ENCODE measurements at regions not wholly inside any gene's neighbourhood (a gene's known extent, or its start where the extent isn't known, plus 50 kb on each side); places are given as distances from the start of the nearest gene placed in this dataset.

DNA sequence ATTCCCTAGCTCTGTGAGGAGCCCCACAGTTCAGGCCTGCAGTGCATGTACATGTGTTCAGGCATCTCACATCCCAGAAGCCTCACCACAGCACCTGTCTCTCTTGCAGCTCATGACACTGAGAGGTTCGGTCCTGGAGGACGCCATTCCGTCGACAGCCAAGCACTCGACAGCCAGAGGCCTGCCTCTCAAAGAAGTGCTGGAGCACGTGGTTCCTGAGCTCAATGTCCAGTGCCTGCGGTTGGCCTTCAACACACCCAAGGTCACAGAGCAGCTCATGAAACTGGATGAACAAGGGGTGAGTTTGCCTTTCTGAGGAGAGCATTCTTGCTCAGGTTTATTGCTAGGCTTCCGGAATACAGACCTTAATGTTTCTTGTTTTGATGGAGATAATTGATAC lies 308.3 kb upstream of the RGS6 start:
- Mint-ChIP-seq H3K27me3 (ENCODE audit: low read depth) (no peaks in the 10 kb centered on the region), H3K27ac (ENCODE audit: unreplicated experiment) (no peak overlapping the region), H3K36me3 (ENCODE audit: low read depth) (peaks cover 42% of the 10 kb centered on the region), H3K9me3 (ENCODE audit: low read depth) (no peaks in the 10 kb centered on the region), H3K4me3 (ENCODE audit: unreplicated experiment) (no peak overlapping the region), H3K4me1 (ENCODE audit: low read depth) (peaks cover 39% of the 10 kb centered on the region)
- TF ChIP-seq, protein P1, sequence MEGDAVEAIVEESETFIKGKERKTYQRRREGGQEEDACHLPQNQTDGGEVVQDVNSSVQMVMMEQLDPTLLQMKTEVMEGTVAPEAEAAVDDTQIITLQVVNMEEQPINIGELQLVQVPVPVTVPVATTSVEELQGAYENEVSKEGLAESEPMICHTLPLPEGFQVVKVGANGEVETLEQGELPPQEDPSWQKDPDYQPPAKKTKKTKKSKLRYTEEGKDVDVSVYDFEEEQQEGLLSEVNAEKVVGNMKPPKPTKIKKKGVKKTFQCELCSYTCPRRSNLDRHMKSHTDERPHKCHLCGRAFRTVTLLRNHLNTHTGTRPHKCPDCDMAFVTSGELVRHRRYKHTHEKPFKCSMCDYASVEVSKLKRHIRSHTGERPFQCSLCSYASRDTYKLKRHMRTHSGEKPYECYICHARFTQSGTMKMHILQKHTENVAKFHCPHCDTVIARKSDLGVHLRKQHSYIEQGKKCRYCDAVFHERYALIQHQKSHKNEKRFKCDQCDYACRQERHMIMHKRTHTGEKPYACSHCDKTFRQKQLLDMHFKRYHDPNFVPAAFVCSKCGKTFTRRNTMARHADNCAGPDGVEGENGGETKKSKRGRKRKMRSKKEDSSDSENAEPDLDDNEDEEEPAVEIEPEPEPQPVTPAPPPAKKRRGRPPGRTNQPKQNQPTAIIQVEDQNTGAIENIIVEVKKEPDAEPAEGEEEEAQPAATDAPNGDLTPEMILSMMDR (IDR thresholded peaks at IDR 0.05) = no peak
- no peak for DNase-seq (ENCODE audit: low spot score)

DNA sequence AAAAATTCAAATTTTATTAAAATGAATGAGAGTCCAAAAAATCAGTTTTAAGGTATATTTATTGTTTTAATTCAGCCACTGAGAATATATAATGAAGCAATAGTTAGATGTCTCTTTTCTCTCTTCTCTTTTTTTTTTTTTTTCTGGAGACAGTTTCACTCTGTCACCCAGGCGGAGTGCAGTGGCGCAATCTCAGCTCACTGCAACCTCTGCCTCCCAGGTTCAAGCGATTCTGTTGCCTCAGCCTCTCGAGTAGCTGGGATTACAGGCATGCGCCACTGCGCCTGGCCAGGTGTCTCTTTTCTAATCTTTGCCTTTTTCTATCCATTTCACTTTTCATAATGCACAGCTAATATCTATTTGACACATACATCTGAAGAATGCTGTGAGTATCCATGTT lies 307.1 kb upstream of the RGS6 start:
- Mint-ChIP-seq H3K4me3 (ENCODE audit: unreplicated experiment) (no peak overlapping the region), H3K36me3 (ENCODE audit: low read depth) (peaks cover 36% of the 10 kb centered on the region), H3K4me1 (ENCODE audit: low read depth) (peaks cover 49% of the 10 kb centered on the region), H3K27me3 (ENCODE audit: low read depth) (no peaks in the 10 kb centered on the region), H3K27ac (ENCODE audit: unreplicated experiment) (no peak overlapping the region), H3K9me3 (ENCODE audit: low read depth) (no peaks in the 10 kb centered on the region)
- DNase-seq (ENCODE audit: low spot score) = no peak
- TF ChIP-seq, protein P1 (IDR thresholded peaks at IDR 0.05) = no peak

DNA sequence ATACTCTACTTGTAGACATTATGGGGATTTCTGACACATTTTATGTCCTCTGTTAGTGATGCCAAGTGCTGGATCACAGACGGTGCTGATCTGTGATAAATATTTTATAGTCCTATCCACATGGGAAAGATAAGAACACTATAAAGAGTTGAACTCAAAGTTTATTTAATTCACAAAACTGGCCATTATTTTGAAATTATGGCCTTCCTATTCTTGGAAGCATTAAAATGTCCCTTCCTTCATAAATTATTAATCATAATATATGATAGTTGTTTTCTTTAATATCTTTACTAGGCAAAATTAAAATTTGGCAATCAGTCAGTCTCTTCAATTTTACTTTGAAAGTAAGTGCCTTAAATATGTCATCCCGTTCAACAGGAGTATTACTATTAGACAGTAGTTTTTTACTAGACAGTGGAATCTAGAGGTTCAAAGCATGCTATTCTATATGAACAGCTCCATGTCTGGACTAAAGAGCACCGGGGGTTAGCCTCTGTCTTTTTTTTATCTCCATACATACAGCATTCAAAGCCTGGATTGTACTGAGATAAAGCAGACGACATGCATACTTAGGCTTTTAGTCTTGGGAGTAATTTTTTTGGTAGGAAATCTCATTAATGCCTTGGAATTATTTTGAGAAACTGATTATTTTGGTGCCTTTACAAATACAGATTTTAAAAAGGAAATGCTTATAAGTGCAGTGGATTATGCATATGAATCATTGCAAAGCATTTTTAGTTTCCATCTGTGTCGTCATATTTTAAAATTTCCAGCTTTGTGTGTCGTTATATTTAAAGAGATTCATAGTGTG lies 306.1 kb upstream of the RGS6 start:
- H3K4me3 Mint-ChIP-seq (ENCODE audit: unreplicated experiment) = no peak overlapping the region
- no peak for DNase-seq (ENCODE audit: low spot score)
- peaks cover 42% of the 10 kb centered on the region for H3K4me1 Mint-ChIP-seq (ENCODE audit: low read depth)
- H3K9me3 Mint-ChIP-seq (ENCODE audit: low read depth) = peaks cover 3% of the 10 kb centered on the region
- no peaks in the 10 kb centered on the region for H3K27me3 Mint-ChIP-seq (ENCODE audit: low read depth)
- TF ChIP-seq, protein P1 (IDR thresholded peaks at IDR 0.05) = no peak
- H3K27ac Mint-ChIP-seq (ENCODE audit: unreplicated experiment) = peak overlapping the region; percentile 8
- peaks cover 29% of the 10 kb centered on the region for H3K36me3 Mint-ChIP-seq (ENCODE audit: low read depth)

DNA sequence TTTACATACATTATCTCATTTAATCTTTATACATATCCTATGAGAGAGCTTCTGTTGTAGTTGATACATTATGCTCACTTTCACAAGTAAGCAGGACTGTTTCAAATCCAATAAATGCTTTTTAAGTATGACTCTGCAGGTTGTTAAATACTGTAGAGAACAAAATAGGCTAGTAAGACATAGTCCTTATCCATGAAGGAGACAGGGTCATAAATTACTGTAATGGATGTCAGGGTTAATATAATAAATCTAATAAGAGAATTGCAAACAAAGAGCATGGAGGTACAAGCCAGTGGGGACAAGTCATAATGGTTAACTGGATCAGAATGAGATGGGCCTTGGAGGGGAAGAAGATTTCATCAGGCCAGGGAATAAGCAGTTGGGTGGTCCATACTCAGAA lies 303.8 kb upstream of the RGS6 start:
- H3K36me3 Mint-ChIP-seq (ENCODE audit: low read depth) = peaks cover 25% of the 10 kb centered on the region
- no peak overlapping the region for H3K27ac Mint-ChIP-seq (ENCODE audit: unreplicated experiment)
- DNase-seq (ENCODE audit: low spot score) = no peak
- H3K4me3 Mint-ChIP-seq (ENCODE audit: unreplicated experiment) = no peak overlapping the region
- H3K27me3 Mint-ChIP-seq (ENCODE audit: low read depth) = no peaks in the 10 kb centered on the region
- peaks cover 28% of the 10 kb centered on the region for H3K4me1 Mint-ChIP-seq (ENCODE audit: low read depth)
- TF ChIP-seq, protein P1 (IDR thresholded peaks at IDR 0.05) = no peak
- H3K9me3 Mint-ChIP-seq (ENCODE audit: low read depth) = peaks cover 3% of the 10 kb centered on the region

DNA sequence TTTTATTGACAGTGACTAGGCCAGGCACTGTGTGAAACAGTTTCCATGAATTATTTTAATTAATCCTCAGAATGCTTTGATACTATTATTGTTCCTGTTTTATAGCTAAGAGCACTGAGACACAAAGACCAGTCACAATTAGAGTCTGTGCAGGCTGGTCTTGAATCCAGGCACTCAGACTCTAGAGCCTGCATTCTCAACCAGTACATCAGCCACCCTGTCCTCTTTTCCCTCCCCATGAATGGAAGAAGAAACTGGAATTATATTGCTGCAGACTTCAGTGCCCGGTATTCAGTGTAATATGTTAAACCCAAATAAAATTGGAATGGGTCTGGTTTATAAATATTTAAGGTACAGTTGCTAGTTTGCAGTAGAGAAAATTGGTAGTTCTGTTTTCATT lies 303.0 kb upstream of the RGS6 start:
- Mint-ChIP-seq H3K4me1 (ENCODE audit: low read depth) (peaks cover 25% of the 10 kb centered on the region), H3K36me3 (ENCODE audit: low read depth) (peaks cover 28% of the 10 kb centered on the region), H3K27me3 (ENCODE audit: low read depth) (no peaks in the 10 kb centered on the region), H3K4me3 (ENCODE audit: unreplicated experiment) (no peak overlapping the region), H3K27ac (ENCODE audit: unreplicated experiment) (no peak overlapping the region), H3K9me3 (ENCODE audit: low read depth) (peaks cover 9% of the 10 kb centered on the region)
- TF ChIP-seq, protein P1 (IDR thresholded peaks at IDR 0.05) = no peak
- DNase-seq (ENCODE audit: low spot score) = no peak
